HCT116 (cell line): ENCODE measurements at regions not wholly inside any gene's neighbourhood (a gene's known extent, or its start where the extent isn't known, plus 50 kb on each side); places are given as distances from the start of the nearest gene placed in this dataset.

Source experiments
- ATAC-seq: fragments of 200-7000 bp; cut with Tn5 transposase; 2 replicates; pipeline ENCODE4 v1.9.1; 2020; ENCODE audit warnings: mild to moderate bottlenecking, moderate library complexity
- BruUV-seq: library from RNA; stranded (reverse); fragments of 400-500 nt; replicated peaks from 2 replicates; lab custom pipeline; 2021; lab: Mats Ljungman, UMichigan
- CTCF ChIA-PET: fragments of 300-600 bp; sonication (Branson Sonifier 250); formaldehyde crosslinking; loops from one replicate; lab custom pipeline; 2021; ENCODE audit warnings: antibody characterized with exemption; lab: Charles Lee
- POLR2A ChIA-PET: fragments of 300-600, 350-600 bp; sonication (Branson Sonifier 250); formaldehyde crosslinking; loops from one replicate; lab custom pipeline; 2021; ENCODE audit warnings: antibody characterized with exemption; lab: Charles Lee
- RAD21 ChIA-PET, 2 experiments: fragments of 300-600 bp; sonication (Branson Sonifier 250); formaldehyde crosslinking; loops; one replicate each; lab custom pipeline; 2023; ENCODE audit warnings: low total read pairs in 2 of 2; ENCODE audit not compliant: uncharacterized antibody in 2 of 2, unreplicated experiment in 2 of 2, low non-redundant PET in 1 of 2; lab: Charles Lee
- DNase-seq: peaks from one replicate; pipeline ENCODE4 v3.0.0-alpha.2; 2010; ENCODE audit warnings: low read depth, low spot score
- H2AFZ ChIP-seq: fragments of 200-600 bp; shearing (Covaris generic), sonication (generic); 2 replicates; pipeline ENCODE4 v1.6.1; 2017; ENCODE audit warnings: low read depth, mixed run types, mixed read lengths, antibody characterized with exemption, low read length; ENCODE audit not compliant: poor library complexity, severe bottlenecking
- H3K27ac ChIP-seq: 2 replicates; pipeline ENCODE4 v1.5.1; 2012; ENCODE audit warnings: low read depth, low read length
- H3K27me3 ChIP-seq: fragments of 200-600 bp; sonication (generic); 2 replicates; pipeline ENCODE4 v1.6.1; 2016; ENCODE audit warnings: mixed run types, low read length, mixed read lengths; ENCODE audit not compliant: insufficient read depth
- H3K36me3 ChIP-seq, 2 experiments: fragments of 200-500 bp in 1 of 2; fragments of 200-600 bp in 1 of 2; sonication (Bioruptor generic) in 1 of 2; sonication (generic) in 1 of 2; 2 replicates each; pipeline versions ENCODE4 v1.5.1 to v1.6.1; 2014 to 2016; ENCODE audit warnings: low read length in 2 of 2, inconsistent platforms in 1 of 2, mixed read lengths in 1 of 2, mixed run types in 1 of 2; ENCODE audit not compliant: insufficient read depth in 2 of 2, control insufficient read depth in 1 of 2
- H3K4me1 ChIP-seq, 2 experiments: fragments of 200-600 bp in 1 of 2; sonication (generic) in 1 of 2; 2 replicates each; pipeline versions ENCODE4 v1.5.1 to v1.6.1; 2012 to 2017; ENCODE audit warnings: low read length in 2 of 2, inconsistent platforms in 1 of 2, mild to moderate bottlenecking in 1 of 2, mixed read lengths in 1 of 2, mixed run types in 1 of 2, moderate library complexity in 1 of 2; ENCODE audit not compliant: insufficient read depth in 2 of 2, control insufficient read depth in 1 of 2
- H3K4me2 ChIP-seq: fragments of 200-600 bp; sonication (generic); 2 replicates; pipeline ENCODE4 v1.6.1; 2017; ENCODE audit warnings: mixed run types, low read length, mixed read lengths
- H3K4me3 ChIP-seq, 2 experiments: fragments of 200-600 bp in 1 of 2; sonication (generic) in 1 of 2; replicated peaks in 1 of 2; 2 replicates each; pipeline ENCODE4 v1.5.1; 2011 to 2016; ENCODE audit warnings: low read length in 2 of 2, control low read depth in 1 of 2, low read depth in 1 of 2, mild to moderate bottlenecking in 1 of 2, mixed read lengths in 1 of 2, mixed run types in 1 of 2
- H3K79me2 ChIP-seq: fragments of 200-600 bp; sonication (generic); 2 replicates; pipeline ENCODE4 v1.6.1; 2017; ENCODE audit warnings: mild to moderate bottlenecking, mixed run types, low read length, moderate library complexity, mixed read lengths; ENCODE audit not compliant: insufficient read depth
- H3K9ac ChIP-seq: fragments of 200-600 bp; sonication (generic); 2 replicates; pipeline ENCODE4 v1.6.1; 2016; ENCODE audit warnings: low read length, mixed read lengths
- H3K9me2 ChIP-seq: fragments of 200-600 bp; sonication (generic), shearing (Covaris generic); 2 replicates; pipeline ENCODE4 v1.6.1; 2017; ENCODE audit warnings: mixed run types, mild to moderate bottlenecking, moderate library complexity; ENCODE audit not compliant: insufficient read depth
- H3K9me3 ChIP-seq, 2 experiments: fragments of 200-500 bp in 1 of 2; fragments of 200-600 bp in 1 of 2; sonication (Bioruptor generic) in 1 of 2; sonication (generic) in 1 of 2; 2 replicates each; pipeline ENCODE4 v1.6.1; 2014 to 2017; ENCODE audit warnings: low read length in 2 of 2, mixed read lengths in 2 of 2, inconsistent platforms in 1 of 2, low read depth in 1 of 2, mild to moderate bottlenecking in 1 of 2, mixed run types in 1 of 2, moderate library complexity in 1 of 2; ENCODE audit not compliant: control insufficient read depth in 1 of 2, insufficient read depth in 1 of 2
- H4K20me1 ChIP-seq: fragments of 200-600 bp; sonication (generic), shearing (Covaris generic); 2 replicates; pipeline ENCODE4 v1.6.1; 2017; ENCODE audit warnings: mixed run types, mild to moderate bottlenecking, moderate library complexity; ENCODE audit not compliant: insufficient read depth
- CBX3 ChIP-seq: IDR thresholded peaks from 2 replicates; pipeline ENCODE4 v1.6.1; 2012; ENCODE audit warnings: low read depth
- CEBPB ChIP-seq: IDR thresholded peaks from 2 replicates; pipeline ENCODE4 v1.6.1; 2012; ENCODE audit warnings: low read depth
- EGR1 ChIP-seq: IDR thresholded peaks from 2 replicates; pipeline ENCODE4 v1.6.1; 2012; ENCODE audit warnings: low read depth
- JUND ChIP-seq: IDR thresholded peaks from 2 replicates; pipeline ENCODE4 v1.6.1; 2012
- POLR2AphosphoS5 ChIP-seq: IDR thresholded peaks from 2 replicates; pipeline ENCODE4 v1.6.1; 2011; ENCODE audit warnings: mild to moderate bottlenecking, low read depth, low read length, moderate library complexity
- SRF ChIP-seq: IDR thresholded peaks from 2 replicates; pipeline ENCODE4 v1.6.1; 2012; ENCODE audit warnings: low read depth
- ZFX ChIP-seq: fragments of 450-650 bp; IDR thresholded peaks from 2 replicates; pipeline ENCODE4 v1.6.1; 2017
- intact Hi-C: fragments of 100-400 bp; cut with micrococcal nuclease; formaldehyde crosslinking; loops from 2 replicates; pipeline ENCODE4 v1.10.0; 2022
- TF ChIP-seq, protein P1 (sequence below): IDR thresholded peaks from 2 replicates; pipeline ENCODE4 v1.6.1; 2012
- TF ChIP-seq, protein P2 (sequence below): IDR thresholded peaks from 2 replicates; pipeline ENCODE4 v1.6.1; 2012; ENCODE audit warnings: low read depth
- TF ChIP-seq, protein P3 (sequence below): IDR thresholded peaks from 2 replicates; pipeline ENCODE4 v1.6.1; 2012

DNA sequence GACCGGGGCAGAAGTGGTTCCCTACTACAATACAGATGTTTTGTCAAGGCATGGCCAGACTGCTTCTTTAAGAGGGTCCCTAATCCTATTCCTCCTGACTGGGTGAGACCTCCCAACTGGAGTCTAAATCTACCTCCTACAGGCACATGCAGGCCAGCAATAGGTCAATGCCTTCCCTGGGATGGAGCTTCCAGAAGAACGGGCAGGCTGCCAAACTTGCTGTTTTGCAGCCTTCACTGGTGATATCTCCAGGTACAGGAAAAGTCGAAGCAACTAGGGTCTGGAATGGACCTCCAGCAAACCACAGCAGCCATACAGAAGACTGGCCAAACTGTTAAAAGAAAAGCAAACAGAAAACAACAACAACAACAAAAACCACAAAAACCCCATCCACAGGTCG is 678.4 kb upstream of the DIAPH2 start (continued):
- TF ChIP-seq, protein P1, sequence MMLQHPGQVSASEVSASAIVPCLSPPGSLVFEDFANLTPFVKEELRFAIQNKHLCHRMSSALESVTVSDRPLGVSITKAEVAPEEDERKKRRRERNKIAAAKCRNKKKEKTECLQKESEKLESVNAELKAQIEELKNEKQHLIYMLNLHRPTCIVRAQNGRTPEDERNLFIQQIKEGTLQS = no peak
- TF ChIP-seq EGR1 = no peak
- TF ChIP-seq CBX3 = no peak
- TF ChIP-seq JUND = no peak
- TF ChIP-seq, protein P2, sequence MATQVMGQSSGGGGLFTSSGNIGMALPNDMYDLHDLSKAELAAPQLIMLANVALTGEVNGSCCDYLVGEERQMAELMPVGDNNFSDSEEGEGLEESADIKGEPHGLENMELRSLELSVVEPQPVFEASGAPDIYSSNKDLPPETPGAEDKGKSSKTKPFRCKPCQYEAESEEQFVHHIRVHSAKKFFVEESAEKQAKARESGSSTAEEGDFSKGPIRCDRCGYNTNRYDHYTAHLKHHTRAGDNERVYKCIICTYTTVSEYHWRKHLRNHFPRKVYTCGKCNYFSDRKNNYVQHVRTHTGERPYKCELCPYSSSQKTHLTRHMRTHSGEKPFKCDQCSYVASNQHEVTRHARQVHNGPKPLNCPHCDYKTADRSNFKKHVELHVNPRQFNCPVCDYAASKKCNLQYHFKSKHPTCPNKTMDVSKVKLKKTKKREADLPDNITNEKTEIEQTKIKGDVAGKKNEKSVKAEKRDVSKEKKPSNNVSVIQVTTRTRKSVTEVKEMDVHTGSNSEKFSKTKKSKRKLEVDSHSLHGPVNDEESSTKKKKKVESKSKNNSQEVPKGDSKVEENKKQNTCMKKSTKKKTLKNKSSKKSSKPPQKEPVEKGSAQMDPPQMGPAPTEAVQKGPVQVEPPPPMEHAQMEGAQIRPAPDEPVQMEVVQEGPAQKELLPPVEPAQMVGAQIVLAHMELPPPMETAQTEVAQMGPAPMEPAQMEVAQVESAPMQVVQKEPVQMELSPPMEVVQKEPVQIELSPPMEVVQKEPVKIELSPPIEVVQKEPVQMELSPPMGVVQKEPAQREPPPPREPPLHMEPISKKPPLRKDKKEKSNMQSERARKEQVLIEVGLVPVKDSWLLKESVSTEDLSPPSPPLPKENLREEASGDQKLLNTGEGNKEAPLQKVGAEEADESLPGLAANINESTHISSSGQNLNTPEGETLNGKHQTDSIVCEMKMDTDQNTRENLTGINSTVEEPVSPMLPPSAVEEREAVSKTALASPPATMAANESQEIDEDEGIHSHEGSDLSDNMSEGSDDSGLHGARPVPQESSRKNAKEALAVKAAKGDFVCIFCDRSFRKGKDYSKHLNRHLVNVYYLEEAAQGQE = no peak
- no peak for TF ChIP-seq CEBPB
- TF ChIP-seq, protein P3, sequence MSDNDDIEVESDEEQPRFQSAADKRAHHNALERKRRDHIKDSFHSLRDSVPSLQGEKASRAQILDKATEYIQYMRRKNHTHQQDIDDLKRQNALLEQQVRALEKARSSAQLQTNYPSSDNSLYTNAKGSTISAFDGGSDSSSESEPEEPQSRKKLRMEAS = no peak

DNA sequence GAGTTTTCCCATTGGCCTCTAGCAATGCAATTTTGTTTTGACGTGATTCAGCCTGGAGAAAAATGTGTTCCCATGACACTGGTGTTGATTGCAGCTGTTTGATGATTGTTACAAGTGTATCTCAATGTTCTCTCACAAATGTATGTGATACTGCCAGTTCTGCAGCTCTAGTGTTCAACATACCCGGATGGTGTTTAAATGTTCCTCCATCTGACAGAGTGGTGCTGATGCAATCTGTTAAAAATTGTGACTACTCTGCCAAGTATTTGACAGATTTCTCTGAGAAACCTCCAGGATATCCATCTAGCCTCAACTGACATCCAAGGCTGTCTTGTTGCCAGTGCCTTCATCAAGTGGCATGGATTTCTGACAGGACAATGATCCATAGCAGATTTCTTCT is 657.2 kb upstream of the DIAPH2 start:
- H3K36me3 ChIP-seq = no peaks in the 10 kb centered on the region
- no peaks in the 10 kb centered on the region for H4K20me1 ChIP-seq
- H3K4me2 ChIP-seq = no peak overlapping the region
- ChIA-PET POLR2A (no interaction called here), CTCF (no interaction called here), RAD21 (no interaction called here)
- H3K27me3 ChIP-seq = no peaks in the 10 kb centered on the region
- no peak overlapping the region for H3K4me3 ChIP-seq
- TF ChIP-seq SRF (no peak), ZFX (no peak), POLR2AphosphoS5 (no peak)
- TF ChIP-seq, protein P2 = no peak
- TF ChIP-seq, protein P1 = no peak
- no peaks in the 10 kb centered on the region for H3K4me1 ChIP-seq
- H3K79me2 ChIP-seq = no peaks in the 10 kb centered on the region
- H3K9me3 ChIP-seq = no peaks in the 10 kb centered on the region; a peak in 1 of 4 replicates
- H3K9me2 ChIP-seq = no peaks in the 10 kb centered on the region
- H2AFZ ChIP-seq = no peak overlapping the region
- no peak overlapping the region for H3K9ac ChIP-seq
- intact Hi-C loops = no loop called here
- no peak for ATAC-seq
- H3K27ac ChIP-seq = no peak overlapping the region
- BruUV-seq = no TSS peak
- no peak for DNase-seq
